ENCODE measurements at regions not wholly inside any gene's neighbourhood (a gene's known extent, or its start where the extent isn't known, plus 50 kb on each side); places are given as distances from the start of the nearest gene placed in this dataset.

DNA sequence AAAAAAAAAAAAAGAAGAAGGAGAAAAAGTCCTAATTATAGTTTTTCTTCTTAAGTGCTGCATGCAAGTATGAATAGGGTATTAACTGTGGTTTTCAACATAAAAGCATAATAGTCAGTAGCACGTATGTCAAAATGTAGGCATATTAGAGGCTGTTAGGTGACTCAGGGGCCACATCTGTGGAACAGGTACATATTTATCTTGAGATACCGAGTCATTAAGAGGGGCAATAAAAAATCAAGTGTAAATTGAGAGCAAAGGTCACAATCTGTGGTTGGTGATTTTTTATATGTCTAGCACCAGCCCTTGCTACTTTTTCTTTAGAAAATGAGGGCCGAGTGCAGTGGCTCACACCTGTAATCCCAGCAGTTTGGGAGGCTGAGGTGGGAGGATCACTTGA is 1113.8 kb upstream of the RBFOX1 start:
- Histone ChIP-seq H3K79me2 (ENCODE audit: low read length) (no peaks in the 10 kb centered on the region), H3K4me2 (ENCODE audit: low read length) (no peak overlapping the region), H3K9ac (ENCODE audit: low read length) (no peak overlapping the region), H3K27me3 (ENCODE audit: low read depth, low read length) (no peaks in the 10 kb centered on the region), H2AFZ (ENCODE audit: low read depth, low read length) (no peak overlapping the region), H4K20me1 (ENCODE audit: insufficient read depth, low read length) (no peaks in the 10 kb centered on the region), H3K9me3 (ENCODE audit: insufficient read depth, low read length) (no peaks in the 10 kb centered on the region), H3K36me3 (replicated peaks; ENCODE audit: low read depth, low read length) (no peaks in the 10 kb centered on the region), H3K4me1 (ENCODE audit: low read length) (no peaks in the 10 kb centered on the region), H3K4me3 (ENCODE audit: low read length) (no peak overlapping the region), H3K27ac (ENCODE audit: low read length) (no peak overlapping the region)
- no peak for TF ChIP-seq EZH2phosphoT487 (IDR thresholded peaks at IDR 0.05; ENCODE audit: low read depth)
- TF ChIP-seq, protein P1, sequence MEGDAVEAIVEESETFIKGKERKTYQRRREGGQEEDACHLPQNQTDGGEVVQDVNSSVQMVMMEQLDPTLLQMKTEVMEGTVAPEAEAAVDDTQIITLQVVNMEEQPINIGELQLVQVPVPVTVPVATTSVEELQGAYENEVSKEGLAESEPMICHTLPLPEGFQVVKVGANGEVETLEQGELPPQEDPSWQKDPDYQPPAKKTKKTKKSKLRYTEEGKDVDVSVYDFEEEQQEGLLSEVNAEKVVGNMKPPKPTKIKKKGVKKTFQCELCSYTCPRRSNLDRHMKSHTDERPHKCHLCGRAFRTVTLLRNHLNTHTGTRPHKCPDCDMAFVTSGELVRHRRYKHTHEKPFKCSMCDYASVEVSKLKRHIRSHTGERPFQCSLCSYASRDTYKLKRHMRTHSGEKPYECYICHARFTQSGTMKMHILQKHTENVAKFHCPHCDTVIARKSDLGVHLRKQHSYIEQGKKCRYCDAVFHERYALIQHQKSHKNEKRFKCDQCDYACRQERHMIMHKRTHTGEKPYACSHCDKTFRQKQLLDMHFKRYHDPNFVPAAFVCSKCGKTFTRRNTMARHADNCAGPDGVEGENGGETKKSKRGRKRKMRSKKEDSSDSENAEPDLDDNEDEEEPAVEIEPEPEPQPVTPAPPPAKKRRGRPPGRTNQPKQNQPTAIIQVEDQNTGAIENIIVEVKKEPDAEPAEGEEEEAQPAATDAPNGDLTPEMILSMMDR (IDR thresholded peaks at IDR 0.05; ENCODE audit: low read depth, low read length): no peak

DNA sequence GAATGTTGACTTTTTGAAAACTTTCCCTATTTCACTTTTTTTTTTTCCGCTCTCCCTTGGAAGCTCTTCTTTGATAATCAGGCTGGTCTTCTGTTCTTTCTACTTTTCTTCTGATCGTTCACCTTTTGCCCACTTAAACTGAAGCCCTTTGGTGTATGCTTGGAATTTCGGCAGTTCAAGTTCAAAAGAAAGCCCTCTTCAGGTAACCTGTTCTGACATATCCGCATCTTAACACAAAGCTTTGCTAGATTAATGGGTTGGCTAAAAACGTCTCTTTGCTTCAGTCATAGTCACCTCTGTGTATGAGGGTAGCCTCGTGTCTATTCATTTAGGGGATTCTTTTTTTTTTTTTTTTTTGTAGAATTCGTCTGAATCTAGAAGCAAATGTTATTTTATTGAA is 1115.8 kb upstream of the RBFOX1 start:
- no peaks in the 10 kb centered on the region for H3K79me2 ChIP-seq (ENCODE audit: low read length)
- no peak overlapping the region for H3K27ac ChIP-seq (ENCODE audit: low read length)
- no peaks in the 10 kb centered on the region for H3K27me3 ChIP-seq (ENCODE audit: low read depth, low read length)
- H3K9ac ChIP-seq (ENCODE audit: low read length): no peak overlapping the region
- no peaks in the 10 kb centered on the region for H3K9me3 ChIP-seq (ENCODE audit: insufficient read depth, low read length)
- TF ChIP-seq EZH2phosphoT487 (IDR thresholded peaks at IDR 0.05; ENCODE audit: low read depth): no peak
- TF ChIP-seq, protein P1 (IDR thresholded peaks at IDR 0.05; ENCODE audit: low read depth, low read length): no peak
- no peaks in the 10 kb centered on the region for H3K36me3 ChIP-seq (replicated peaks; ENCODE audit: low read depth, low read length)
- no peaks in the 10 kb centered on the region for H4K20me1 ChIP-seq (ENCODE audit: insufficient read depth, low read length)
- no peak overlapping the region for H2AFZ ChIP-seq (ENCODE audit: low read depth, low read length)
- no peaks in the 10 kb centered on the region for H3K4me1 ChIP-seq (ENCODE audit: low read length)
- no peak overlapping the region for H3K4me3 ChIP-seq (ENCODE audit: low read length)
- no peak overlapping the region for H3K4me2 ChIP-seq (ENCODE audit: low read length)

DNA sequence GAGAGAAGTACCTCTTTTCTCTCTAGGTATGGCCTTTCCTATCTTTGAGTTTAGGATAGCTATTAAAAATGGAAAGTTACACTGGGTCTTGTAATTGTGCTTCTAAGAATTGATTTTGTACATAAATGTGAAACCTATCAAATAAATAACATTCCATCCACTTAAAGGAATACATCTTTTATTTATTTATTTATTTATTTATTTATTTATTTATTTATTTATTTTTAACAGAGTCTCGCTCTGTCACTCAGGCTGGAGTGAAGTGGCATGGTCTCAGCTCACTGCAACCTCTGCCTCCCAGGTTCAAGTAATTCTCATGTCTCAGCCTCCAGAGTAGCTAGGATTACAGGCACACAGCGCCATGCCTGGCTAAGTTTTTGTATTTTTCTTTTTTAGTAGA is 1114.0 kb upstream of the EEF2KMT start:
- no peak overlapping the region for H3K4me2 ChIP-seq (ENCODE audit: low read length)
- no peaks in the 10 kb centered on the region for H3K79me2 ChIP-seq (ENCODE audit: low read length)
- H3K9me3 ChIP-seq (ENCODE audit: insufficient read depth, low read length): no peaks in the 10 kb centered on the region
- no peaks in the 10 kb centered on the region for H3K4me1 ChIP-seq (ENCODE audit: low read length)
- H3K27me3 ChIP-seq (ENCODE audit: low read depth, low read length): no peaks in the 10 kb centered on the region
- H3K36me3 ChIP-seq (replicated peaks; ENCODE audit: low read depth, low read length): no peaks in the 10 kb centered on the region
- H3K9ac ChIP-seq (ENCODE audit: low read length): no peak overlapping the region
- H3K27ac ChIP-seq (ENCODE audit: low read length): no peak overlapping the region
- H4K20me1 ChIP-seq (ENCODE audit: insufficient read depth, low read length): no peaks in the 10 kb centered on the region
- H2AFZ ChIP-seq (ENCODE audit: low read depth, low read length): no peak overlapping the region
- no peak overlapping the region for H3K4me3 ChIP-seq (ENCODE audit: low read length)
- TF ChIP-seq, protein P1 (IDR thresholded peaks at IDR 0.05; ENCODE audit: low read depth, low read length): no peak
- TF ChIP-seq EZH2phosphoT487 (IDR thresholded peaks at IDR 0.05; ENCODE audit: low read depth): no peak

DNA sequence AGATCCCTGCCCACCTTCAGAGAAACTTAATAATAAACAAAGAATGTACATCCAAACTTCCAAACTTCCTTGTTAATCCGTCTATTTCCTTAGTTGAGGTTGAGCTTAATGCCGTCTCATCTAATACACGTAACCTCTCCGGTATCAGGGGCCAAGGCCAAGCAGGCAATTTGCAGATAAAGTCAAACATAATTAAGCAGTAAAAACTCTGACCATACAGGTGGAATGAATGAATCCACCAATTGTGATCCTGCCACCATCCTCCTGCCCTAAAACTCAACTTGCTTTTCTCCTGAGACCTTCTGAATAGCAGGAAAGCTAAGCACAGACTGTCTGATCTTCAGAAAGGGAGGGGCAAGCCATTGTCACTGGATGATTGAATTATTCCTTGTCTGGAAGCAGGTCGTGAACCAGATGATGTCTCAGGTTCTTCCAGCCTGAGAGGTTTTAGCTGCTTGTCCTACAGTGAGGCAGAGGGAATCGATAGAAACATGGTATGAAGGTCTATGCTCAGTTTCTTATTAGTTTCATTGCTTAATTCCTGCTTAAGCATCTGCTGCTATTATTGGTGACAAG is 1111.8 kb upstream of the EEF2KMT start:
- Histone ChIP-seq H3K27me3 (ENCODE audit: low read depth, low read length) (no peaks in the 10 kb centered on the region), H3K4me3 (ENCODE audit: low read length) (no peak overlapping the region), H3K9ac (ENCODE audit: low read length) (no peak overlapping the region), H3K4me2 (ENCODE audit: low read length) (no peak overlapping the region), H3K27ac (ENCODE audit: low read length) (no peak overlapping the region), H4K20me1 (ENCODE audit: insufficient read depth, low read length) (no peaks in the 10 kb centered on the region), H2AFZ (ENCODE audit: low read depth, low read length) (no peak overlapping the region), H3K4me1 (ENCODE audit: low read length) (no peaks in the 10 kb centered on the region), H3K9me3 (ENCODE audit: insufficient read depth, low read length) (no peaks in the 10 kb centered on the region), H3K79me2 (ENCODE audit: low read length) (no peaks in the 10 kb centered on the region), H3K36me3 (replicated peaks; ENCODE audit: low read depth, low read length) (no peaks in the 10 kb centered on the region)
- TF ChIP-seq, protein P1 (IDR thresholded peaks at IDR 0.05; ENCODE audit: low read depth, low read length): no peak
- TF ChIP-seq EZH2phosphoT487 (IDR thresholded peaks at IDR 0.05; ENCODE audit: low read depth): no peak
